Calu3 (cell line): ENCODE measurements at regions not wholly inside any gene's neighbourhood (a gene's known extent, or its start where the extent isn't known, plus 50 kb on each side); places are given as distances from the start of the nearest gene placed in this dataset.

Experiments used
- BruUV-seq: library from RNA; stranded (reverse); fragments of 400-500 nt; replicated peaks from 2 replicates; lab custom pipeline; 2021; lab: Mats Ljungman, UMichigan
- CTCF ChIA-PET: fragments of 300-600 bp; sonication (Branson Sonifier 250); formaldehyde crosslinking; loops from one replicate; lab custom pipeline; 2022; ENCODE audit warnings: antibody characterized with exemption; lab: Charles Lee
- DNase-seq: peaks from one replicate; pipeline ENCODE4 v3.0.0; 2022
- H3K27ac Mint-ChIP-seq: one replicate; pipeline ENCODE4 v1.8.0; 2022; ENCODE audit warnings: mixed read lengths; ENCODE audit not compliant: unreplicated experiment
- H3K27me3 Mint-ChIP-seq: one replicate; pipeline ENCODE4 v1.8.0; 2022; ENCODE audit warnings: mixed read lengths; ENCODE audit not compliant: unreplicated experiment
- H3K36me3 Mint-ChIP-seq: one replicate; pipeline ENCODE4 v1.8.0; 2022; ENCODE audit warnings: mild to moderate bottlenecking, moderate library complexity, mixed read lengths; ENCODE audit not compliant: insufficient read depth, unreplicated experiment
- H3K4me1 Mint-ChIP-seq: one replicate; pipeline ENCODE4 v1.8.0; 2022; ENCODE audit warnings: mild to moderate bottlenecking, low read depth, mixed read lengths; ENCODE audit not compliant: unreplicated experiment
- H3K4me3 Mint-ChIP-seq: one replicate; pipeline ENCODE4 v1.8.0; 2022; ENCODE audit warnings: mild to moderate bottlenecking, low read depth, moderate library complexity, mixed read lengths; ENCODE audit not compliant: unreplicated experiment
- H3K9me3 Mint-ChIP-seq: one replicate; pipeline ENCODE4 v1.8.0; 2022; ENCODE audit warnings: low read depth, mixed read lengths; ENCODE audit not compliant: unreplicated experiment
- intact Hi-C: fragments of 100-400 bp; cut with micrococcal nuclease; formaldehyde crosslinking; loops from one replicate; pipeline ENCODE4 v1.10.0; 2022; ENCODE audit not compliant: unreplicated experiment
- TF ChIP-seq, protein P1 (sequence below): fragments of 200-600 bp; IDR thresholded peaks from one replicate; pipeline ENCODE4 v1.8.0; 2022; ENCODE audit warnings: antibody characterized with exemption; ENCODE audit not compliant: unreplicated experiment

DNA sequence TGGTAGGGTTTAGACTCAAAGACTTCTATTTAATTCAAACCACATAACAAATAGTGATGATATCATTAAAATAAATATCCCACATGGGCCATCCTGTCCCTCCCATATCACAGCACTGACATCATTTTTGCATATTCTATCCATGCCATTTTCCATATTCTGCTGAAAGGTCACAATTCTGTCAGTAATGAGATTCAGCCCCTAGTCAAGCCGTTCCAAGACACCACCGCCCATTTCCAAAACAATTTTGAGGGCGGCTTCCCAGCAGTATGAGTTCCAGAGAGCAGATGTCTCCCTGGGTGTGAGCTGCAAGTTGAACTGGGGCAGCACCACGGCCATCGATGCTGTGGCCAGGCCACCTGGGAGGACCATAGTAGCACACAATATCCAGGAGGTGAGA is 65.1 kb upstream of the PLEKHG1 start:
- Mint-ChIP-seq H3K36me3 (no peaks in the 10 kb centered on the region), H3K9me3 (peaks cover 3% of the 10 kb centered on the region), H3K4me1 (peaks cover 3% of the 10 kb centered on the region), H3K4me3 (no peak overlapping the region), H3K27ac (no peak overlapping the region), H3K27me3 (peaks cover 13% of the 10 kb centered on the region)
- TF ChIP-seq, protein P1, sequence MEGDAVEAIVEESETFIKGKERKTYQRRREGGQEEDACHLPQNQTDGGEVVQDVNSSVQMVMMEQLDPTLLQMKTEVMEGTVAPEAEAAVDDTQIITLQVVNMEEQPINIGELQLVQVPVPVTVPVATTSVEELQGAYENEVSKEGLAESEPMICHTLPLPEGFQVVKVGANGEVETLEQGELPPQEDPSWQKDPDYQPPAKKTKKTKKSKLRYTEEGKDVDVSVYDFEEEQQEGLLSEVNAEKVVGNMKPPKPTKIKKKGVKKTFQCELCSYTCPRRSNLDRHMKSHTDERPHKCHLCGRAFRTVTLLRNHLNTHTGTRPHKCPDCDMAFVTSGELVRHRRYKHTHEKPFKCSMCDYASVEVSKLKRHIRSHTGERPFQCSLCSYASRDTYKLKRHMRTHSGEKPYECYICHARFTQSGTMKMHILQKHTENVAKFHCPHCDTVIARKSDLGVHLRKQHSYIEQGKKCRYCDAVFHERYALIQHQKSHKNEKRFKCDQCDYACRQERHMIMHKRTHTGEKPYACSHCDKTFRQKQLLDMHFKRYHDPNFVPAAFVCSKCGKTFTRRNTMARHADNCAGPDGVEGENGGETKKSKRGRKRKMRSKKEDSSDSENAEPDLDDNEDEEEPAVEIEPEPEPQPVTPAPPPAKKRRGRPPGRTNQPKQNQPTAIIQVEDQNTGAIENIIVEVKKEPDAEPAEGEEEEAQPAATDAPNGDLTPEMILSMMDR, result no peak
- CTCF ChIA-PET, result no interaction called here
- no peak for DNase-seq
- BruUV-seq, result no TSS peak
- intact Hi-C loops, result no loop called here

DNA sequence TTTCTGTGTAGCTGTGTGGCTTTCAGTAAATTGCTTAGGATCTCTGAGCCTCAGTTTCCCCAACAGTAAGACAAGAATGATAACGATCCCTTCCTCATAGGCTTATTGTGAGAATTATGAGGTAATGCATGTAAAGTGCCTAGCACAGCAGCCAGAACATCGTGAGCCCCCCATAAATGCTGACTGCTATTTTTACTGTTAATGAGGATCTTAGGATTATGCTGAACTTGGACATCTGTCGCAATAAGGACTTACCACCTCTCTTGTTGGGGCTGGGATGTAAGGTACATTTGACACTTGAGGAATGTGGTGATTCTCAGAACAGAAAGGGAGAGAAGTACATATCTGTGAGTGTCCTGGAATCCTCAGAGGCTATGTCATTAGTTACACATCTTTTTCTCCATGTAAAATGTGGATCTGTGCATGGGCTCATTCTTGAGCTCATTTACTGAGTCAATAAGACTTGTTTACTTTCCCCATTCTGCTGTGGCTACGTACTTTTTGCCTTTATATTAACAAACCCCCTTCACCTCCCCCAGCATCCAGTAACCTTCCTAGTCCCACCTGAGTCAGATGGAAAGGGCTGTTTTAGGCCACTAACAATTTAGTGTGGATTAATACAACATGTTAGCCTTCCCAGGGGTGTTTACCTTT is 64.4 kb upstream of the PLEKHG1 start:
- H3K36me3 Mint-ChIP-seq, result no peaks in the 10 kb centered on the region
- BruUV-seq, result no TSS peak
- CTCF ChIA-PET, result no interaction called here
- H3K4me3 Mint-ChIP-seq, result no peak overlapping the region
- DNase-seq, result no peak
- H3K27ac Mint-ChIP-seq, result no peak overlapping the region
- H3K4me1 Mint-ChIP-seq, result peaks cover 10% of the 10 kb centered on the region
- intact Hi-C loops, result no loop called here
- peaks cover 20% of the 10 kb centered on the region for H3K27me3 Mint-ChIP-seq
- TF ChIP-seq, protein P1, result no peak
- H3K9me3 Mint-ChIP-seq, result peaks cover 3% of the 10 kb centered on the region

DNA sequence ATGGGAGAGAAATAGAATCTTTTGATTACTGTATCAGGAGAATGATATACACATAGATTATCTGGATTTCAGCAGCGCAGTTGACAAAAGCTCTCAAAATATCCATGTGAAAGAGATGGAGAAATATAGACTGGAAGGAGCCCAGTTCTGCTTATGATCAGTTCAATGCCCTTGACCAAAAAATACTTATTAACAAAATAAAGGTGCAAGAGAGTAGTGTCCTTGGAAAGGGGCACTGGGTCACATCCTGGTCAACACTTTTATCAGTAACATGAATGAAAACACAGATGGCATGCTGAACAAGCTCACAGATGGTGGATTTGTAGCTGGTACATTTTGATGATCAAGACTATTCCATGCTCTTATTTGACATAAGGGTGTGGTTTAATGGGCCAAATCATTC is 63.9 kb upstream of the PLEKHG1 start:
- intact Hi-C loops, result no loop called here
- H3K27me3 Mint-ChIP-seq, result peaks cover 20% of the 10 kb centered on the region
- TF ChIP-seq, protein P1, result no peak
- H3K27ac Mint-ChIP-seq, result no peak overlapping the region
- no peaks in the 10 kb centered on the region for H3K36me3 Mint-ChIP-seq
- peaks cover 3% of the 10 kb centered on the region for H3K9me3 Mint-ChIP-seq
- peaks cover 14% of the 10 kb centered on the region for H3K4me1 Mint-ChIP-seq
- DNase-seq, result no peak
- BruUV-seq, result no TSS peak
- CTCF ChIA-PET, result no interaction called here
- H3K4me3 Mint-ChIP-seq, result no peak overlapping the region

DNA sequence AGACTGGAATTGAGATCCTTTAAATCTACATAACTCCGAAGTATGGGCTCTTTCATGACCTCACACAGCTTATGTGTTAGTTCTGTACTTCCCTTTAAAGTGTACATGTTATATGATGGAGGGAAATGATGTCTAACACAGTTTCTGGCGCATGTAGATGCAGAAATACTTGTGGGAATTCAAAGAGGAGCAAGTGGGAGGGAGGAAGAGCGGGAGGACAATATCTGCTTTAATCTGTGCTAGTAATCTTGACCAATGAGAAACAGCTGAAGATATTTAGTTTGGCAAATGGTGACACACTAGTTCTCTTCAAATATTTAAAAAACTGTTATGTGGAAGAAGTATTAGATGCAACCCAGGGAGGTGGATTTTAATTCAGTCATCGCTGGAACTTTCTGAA is 62.9 kb upstream of the PLEKHG1 start:
- H3K9me3 Mint-ChIP-seq, result peaks cover 3% of the 10 kb centered on the region
- H3K4me3 Mint-ChIP-seq, result no peak overlapping the region
- TF ChIP-seq, protein P1, result no peak
- intact Hi-C loops, result no loop called here
- peaks cover 20% of the 10 kb centered on the region for H3K27me3 Mint-ChIP-seq
- H3K4me1 Mint-ChIP-seq, result peaks cover 14% of the 10 kb centered on the region
- no peaks in the 10 kb centered on the region for H3K36me3 Mint-ChIP-seq
- BruUV-seq, result no TSS peak
- no peak overlapping the region for H3K27ac Mint-ChIP-seq
- CTCF ChIA-PET, result no interaction called here
- no peak for DNase-seq
